ENCODE measurements at regions not wholly inside any gene's neighbourhood (a gene's known extent, or its start where the extent isn't known, plus 50 kb on each side); places are given as distances from the start of the nearest gene placed in this dataset.

- TF ChIP-seq CTCF (IDR thresholded peaks at IDR 0.05; ENCODE audit: low read depth, low read length, missing input control): no peak
- TF ChIP-seq EGR1 (IDR thresholded peaks at IDR 0.05; ENCODE audit: low read depth in 2 of 2): no peak
- TF ChIP-seq, protein P1, sequence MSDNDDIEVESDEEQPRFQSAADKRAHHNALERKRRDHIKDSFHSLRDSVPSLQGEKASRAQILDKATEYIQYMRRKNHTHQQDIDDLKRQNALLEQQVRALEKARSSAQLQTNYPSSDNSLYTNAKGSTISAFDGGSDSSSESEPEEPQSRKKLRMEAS (IDR thresholded peaks at IDR 0.05): no peak
- no peak for TF ChIP-seq YY1 (IDR thresholded peaks at IDR 0.05)
- TF ChIP-seq, protein P2, sequence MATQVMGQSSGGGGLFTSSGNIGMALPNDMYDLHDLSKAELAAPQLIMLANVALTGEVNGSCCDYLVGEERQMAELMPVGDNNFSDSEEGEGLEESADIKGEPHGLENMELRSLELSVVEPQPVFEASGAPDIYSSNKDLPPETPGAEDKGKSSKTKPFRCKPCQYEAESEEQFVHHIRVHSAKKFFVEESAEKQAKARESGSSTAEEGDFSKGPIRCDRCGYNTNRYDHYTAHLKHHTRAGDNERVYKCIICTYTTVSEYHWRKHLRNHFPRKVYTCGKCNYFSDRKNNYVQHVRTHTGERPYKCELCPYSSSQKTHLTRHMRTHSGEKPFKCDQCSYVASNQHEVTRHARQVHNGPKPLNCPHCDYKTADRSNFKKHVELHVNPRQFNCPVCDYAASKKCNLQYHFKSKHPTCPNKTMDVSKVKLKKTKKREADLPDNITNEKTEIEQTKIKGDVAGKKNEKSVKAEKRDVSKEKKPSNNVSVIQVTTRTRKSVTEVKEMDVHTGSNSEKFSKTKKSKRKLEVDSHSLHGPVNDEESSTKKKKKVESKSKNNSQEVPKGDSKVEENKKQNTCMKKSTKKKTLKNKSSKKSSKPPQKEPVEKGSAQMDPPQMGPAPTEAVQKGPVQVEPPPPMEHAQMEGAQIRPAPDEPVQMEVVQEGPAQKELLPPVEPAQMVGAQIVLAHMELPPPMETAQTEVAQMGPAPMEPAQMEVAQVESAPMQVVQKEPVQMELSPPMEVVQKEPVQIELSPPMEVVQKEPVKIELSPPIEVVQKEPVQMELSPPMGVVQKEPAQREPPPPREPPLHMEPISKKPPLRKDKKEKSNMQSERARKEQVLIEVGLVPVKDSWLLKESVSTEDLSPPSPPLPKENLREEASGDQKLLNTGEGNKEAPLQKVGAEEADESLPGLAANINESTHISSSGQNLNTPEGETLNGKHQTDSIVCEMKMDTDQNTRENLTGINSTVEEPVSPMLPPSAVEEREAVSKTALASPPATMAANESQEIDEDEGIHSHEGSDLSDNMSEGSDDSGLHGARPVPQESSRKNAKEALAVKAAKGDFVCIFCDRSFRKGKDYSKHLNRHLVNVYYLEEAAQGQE (IDR thresholded peaks at IDR 0.05): no peak
Measured at GRCh38 chr11:27191639-27192038, 151.0 kb downstream of the BBOX1 start.
